CD4-positive, CD25-positive, alpha-beta regulatory T cell (primary cell): ENCODE measurements at regions not wholly inside any gene's neighbourhood (a gene's known extent, or its start where the extent isn't known, plus 50 kb on each side); places are given as distances from the start of the nearest gene placed in this dataset.

Experiments
- ATAC-seq, 2 donors: fragments of 150-1000 bp; cut with Tn5 transposase; one replicate each; pipeline ENCODE4 v1.10.0; 2021; ENCODE audit warnings: low read depth in 2 of 2, moderate number of reproducible peaks in 2 of 2, moderate library complexity in 1 of 2
- DNase-seq, 3 donors: peaks; one replicate each; pipeline versions ENCODE4 v3.0.0 to v3.0.0-alpha.2; 2012 to 2022; ENCODE audit warnings: mixed read lengths in 1 of 3
- H3K27ac ChIP-seq: one replicate; pipeline ENCODE4 v1.7.0; 2013; ENCODE audit warnings: mild to moderate bottlenecking, low read length; ENCODE audit not compliant: insufficient read depth, poor library complexity, severe bottlenecking
- H3K27me3 ChIP-seq: one replicate; pipeline ENCODE4 v1.7.0; 2013; ENCODE audit warnings: low read length; ENCODE audit not compliant: control insufficient read depth, insufficient read depth
- H3K36me3 ChIP-seq: one replicate; pipeline ENCODE4 v1.7.0; 2013; ENCODE audit warnings: mild to moderate bottlenecking, low read length, moderate library complexity; ENCODE audit not compliant: control insufficient read depth, insufficient read depth
- H3K4me1 ChIP-seq: 2 replicates; pipeline ENCODE4 v1.7.0; 2013; ENCODE audit warnings: mild to moderate bottlenecking, low read length; ENCODE audit not compliant: insufficient read depth, control insufficient read depth, poor library complexity, severe bottlenecking
- H3K4me3 ChIP-seq: one replicate; pipeline ENCODE4 v1.7.0; 2013; ENCODE audit warnings: low read depth, mild to moderate bottlenecking, low read length, moderate library complexity
- H3K9me3 ChIP-seq, 2 experiments: 1 replicate in 1 of 2; 2 replicates in 1 of 2; pipeline ENCODE4 v1.7.0; 2013; ENCODE audit warnings: low read length in 2 of 2, mild to moderate bottlenecking in 1 of 2, moderate library complexity in 1 of 2; ENCODE audit not compliant: control insufficient read depth in 2 of 2
- H3K27ac Mint-ChIP-seq, 3 donors: one replicate each; pipeline ENCODE4 v1.8.0; 2020 to 2022; ENCODE audit warnings: mild to moderate bottlenecking in 3 of 3, mixed read lengths in 3 of 3, moderate library complexity in 2 of 3
- H3K27me3 Mint-ChIP-seq: one replicate; pipeline ENCODE4 v1.8.0; 2022; ENCODE audit warnings: mild to moderate bottlenecking, mixed read lengths
- H3K36me3 Mint-ChIP-seq: one replicate; pipeline ENCODE4 v1.8.0; 2020; ENCODE audit warnings: mixed read lengths
- H3K4me1 Mint-ChIP-seq, 4 donors: one replicate each; pipeline ENCODE4 v1.8.0; 2020 to 2022; ENCODE audit warnings: mixed read lengths in 4 of 4, mild to moderate bottlenecking in 1 of 4
- H3K4me3 Mint-ChIP-seq, 4 donors: one replicate each; pipeline ENCODE4 v1.8.0; 2020 to 2022; ENCODE audit warnings: mild to moderate bottlenecking in 4 of 4, mixed read lengths in 4 of 4, moderate library complexity in 3 of 4
- H3K9me3 Mint-ChIP-seq, 7 donors: one replicate each; pipeline ENCODE4 v1.8.0; 2020 to 2022; ENCODE audit warnings: mixed read lengths in 7 of 7, mild to moderate bottlenecking in 3 of 7, moderate library complexity in 2 of 7

DNA sequence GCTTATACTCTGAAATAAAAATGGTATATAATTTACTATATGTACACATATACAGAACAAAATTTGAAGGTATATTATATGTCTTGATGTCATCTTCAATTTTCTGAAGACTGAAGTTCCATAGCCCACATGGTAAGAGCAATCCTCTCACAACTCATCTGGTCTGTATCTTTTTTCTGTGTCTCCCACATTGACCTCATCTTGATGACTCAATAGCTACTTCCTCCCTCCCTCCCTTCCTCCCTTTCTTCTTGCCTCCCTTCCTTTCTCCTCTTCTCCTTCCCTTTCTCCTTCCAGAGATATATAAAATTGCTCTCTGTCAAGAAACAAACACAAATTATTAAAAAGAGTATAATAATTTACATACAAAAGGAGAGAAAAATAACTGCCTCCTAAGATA lies 268.5 kb downstream of the SQOR start:
- Mint-ChIP-seq H3K27ac (no peak overlapping the region), H3K4me3 (no peak overlapping the region), H3K36me3 (no peaks in the 10 kb centered on the region), H3K9me3 (peaks cover 0 to 8% (median 3%) of the 10 kb centered on the region in 7 donors), H3K4me1 (no peaks in the 10 kb centered on the region), H3K27me3 (peaks cover 4% of the 10 kb centered on the region)
- H3K4me1 ChIP-seq: no peaks in the 10 kb centered on the region
- H3K27me3 ChIP-seq: no peaks in the 10 kb centered on the region
- H3K9me3 ChIP-seq: no peaks in the 10 kb centered on the region
- H3K4me3 ChIP-seq: no peak overlapping the region
- DNase-seq (no peak), ATAC-seq (no peak)
- H3K36me3 ChIP-seq: no peaks in the 10 kb centered on the region
- no peak overlapping the region for H3K27ac ChIP-seq

DNA sequence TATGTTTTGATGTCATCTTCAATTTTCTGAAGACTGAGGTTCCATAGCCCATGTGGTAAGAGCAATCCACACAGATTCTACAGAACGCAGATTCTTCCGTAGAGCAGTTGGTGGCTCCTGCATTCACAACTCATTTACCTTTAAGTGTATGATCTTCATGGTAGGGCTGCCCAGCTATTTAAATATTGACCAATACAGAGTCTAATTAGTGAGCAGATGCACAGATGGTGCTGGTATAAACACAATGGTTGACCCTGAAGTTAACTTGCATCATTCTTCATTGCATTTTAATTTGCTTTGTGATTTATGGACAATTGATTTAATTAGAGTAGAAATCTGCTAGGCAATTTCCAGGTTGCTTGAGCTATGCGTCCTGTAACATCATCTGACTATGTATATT lies 269.2 kb downstream of the SQOR start:
- no peak for DNase-seq
- H3K4me3 Mint-ChIP-seq: no peak overlapping the region
- Histone ChIP-seq H3K9me3 (peaks cover 0 to 5% of the 10 kb centered on the region in 2 experiments), H3K4me1 (no peaks in the 10 kb centered on the region), H3K27me3 (no peaks in the 10 kb centered on the region), H3K36me3 (no peaks in the 10 kb centered on the region), H3K27ac (no peak overlapping the region), H3K4me3 (no peak overlapping the region)
- H3K27me3 Mint-ChIP-seq: peaks cover 4% of the 10 kb centered on the region
- H3K4me1 Mint-ChIP-seq: no peaks in the 10 kb centered on the region
- H3K9me3 Mint-ChIP-seq: peaks cover 0 to 5% (median 3%) of the 10 kb centered on the region in 7 donors
- H3K27ac Mint-ChIP-seq: no peak overlapping the region
- H3K36me3 Mint-ChIP-seq: no peaks in the 10 kb centered on the region
- ATAC-seq: no peak

DNA sequence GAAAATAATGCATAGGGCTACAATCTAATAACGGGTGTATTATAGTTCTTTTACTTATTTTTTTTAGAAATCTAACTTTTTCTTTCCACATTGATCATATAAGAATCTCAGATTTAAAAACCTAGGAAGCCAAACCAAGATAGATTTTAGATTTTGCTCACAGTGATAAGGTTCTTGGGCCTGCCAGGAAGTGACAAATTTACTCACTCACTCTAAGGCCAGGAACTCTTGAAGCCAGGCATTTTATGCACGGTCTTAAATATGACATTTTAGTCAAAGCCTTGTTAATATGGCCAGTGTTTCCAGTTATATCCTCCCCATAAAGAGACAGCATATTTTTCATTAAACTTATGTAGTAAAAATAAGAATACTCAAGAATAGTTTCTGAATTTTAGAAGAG lies 271.4 kb downstream of the SQOR start:
- Mint-ChIP-seq H3K27ac (no peak overlapping the region), H3K27me3 (no peaks in the 10 kb centered on the region), H3K36me3 (no peaks in the 10 kb centered on the region), H3K4me1 (no peaks in the 10 kb centered on the region), H3K9me3 (peaks cover 0 to 10% (median 4%) of the 10 kb centered on the region in 7 donors), H3K4me3 (no peak overlapping the region)
- peaks cover 0 to 7% of the 10 kb centered on the region in 2 experiments for H3K9me3 ChIP-seq
- H3K36me3 ChIP-seq: no peaks in the 10 kb centered on the region
- no peak overlapping the region for H3K4me3 ChIP-seq
- no peaks in the 10 kb centered on the region for H3K27me3 ChIP-seq
- H3K4me1 ChIP-seq: no peaks in the 10 kb centered on the region
- ATAC-seq: no peak
- no peak for DNase-seq
- no peak overlapping the region for H3K27ac ChIP-seq

DNA sequence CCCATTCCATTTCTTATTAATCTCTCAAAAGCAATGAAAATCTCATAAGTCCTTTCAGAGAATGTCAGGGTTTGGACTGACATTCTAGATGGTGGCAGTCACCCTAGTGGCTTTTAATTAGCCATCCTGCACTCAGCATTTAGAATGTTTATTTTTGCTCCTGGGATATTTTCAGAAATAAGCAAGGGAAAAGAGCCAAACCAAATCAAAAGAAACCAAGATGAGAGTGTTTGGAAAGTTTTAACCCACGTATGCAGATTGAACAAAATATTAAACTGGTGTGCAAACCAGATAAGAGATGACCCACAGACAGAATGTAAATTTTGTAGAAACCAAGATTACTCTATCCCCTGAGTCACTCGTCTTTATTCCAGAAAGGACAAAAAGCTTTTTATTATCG lies 275.8 kb downstream of the SQOR start:
- peaks cover 0 to 7% of the 10 kb centered on the region in 2 experiments for H3K9me3 ChIP-seq
- H3K4me3 ChIP-seq: no peak overlapping the region
- Mint-ChIP-seq H3K4me1 (no peaks in the 10 kb centered on the region), H3K4me3 (no peak overlapping the region), H3K27me3 (no peaks in the 10 kb centered on the region), H3K27ac (no peak overlapping the region), H3K9me3 (peaks cover 0 to 10% (median 3%) of the 10 kb centered on the region in 7 donors), H3K36me3 (no peaks in the 10 kb centered on the region)
- H3K4me1 ChIP-seq: no peaks in the 10 kb centered on the region
- no peaks in the 10 kb centered on the region for H3K27me3 ChIP-seq
- no peak for ATAC-seq
- no peaks in the 10 kb centered on the region for H3K36me3 ChIP-seq
- no peak for DNase-seq
- no peak overlapping the region for H3K27ac ChIP-seq

DNA sequence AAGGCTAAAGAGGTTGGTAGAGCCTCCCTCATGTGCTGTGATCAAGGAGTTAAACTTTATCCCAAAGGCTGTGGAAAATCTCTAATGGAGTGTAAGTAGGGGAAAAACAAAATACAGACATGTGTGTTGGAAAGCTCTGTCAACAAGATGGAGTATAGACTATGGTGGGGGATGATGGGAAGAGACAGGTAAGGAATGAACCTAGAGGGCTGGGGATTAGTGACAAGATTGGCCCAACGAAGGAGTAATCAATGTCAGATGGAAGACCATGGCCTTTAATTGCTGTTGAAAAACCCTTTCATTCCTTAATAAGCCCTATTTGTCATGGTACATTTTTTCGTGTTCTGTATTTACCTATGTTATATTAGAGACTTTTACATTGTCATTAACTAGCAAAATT lies 278.6 kb downstream of the SQOR start:
- Mint-ChIP-seq H3K36me3 (no peaks in the 10 kb centered on the region), H3K4me1 (no peaks in the 10 kb centered on the region), H3K27me3 (no peaks in the 10 kb centered on the region), H3K27ac (no peak overlapping the region), H3K9me3 (peaks cover 0 to 6% (median 1%) of the 10 kb centered on the region in 7 donors), H3K4me3 (no peak overlapping the region)
- H3K36me3 ChIP-seq: no peaks in the 10 kb centered on the region
- no peak overlapping the region for H3K4me3 ChIP-seq
- no peak for DNase-seq
- H3K4me1 ChIP-seq: no peaks in the 10 kb centered on the region
- no peak overlapping the region for H3K27ac ChIP-seq
- no peaks in the 10 kb centered on the region for H3K27me3 ChIP-seq
- peaks cover 0 to 7% of the 10 kb centered on the region in 2 experiments for H3K9me3 ChIP-seq
- ATAC-seq: no peak

DNA sequence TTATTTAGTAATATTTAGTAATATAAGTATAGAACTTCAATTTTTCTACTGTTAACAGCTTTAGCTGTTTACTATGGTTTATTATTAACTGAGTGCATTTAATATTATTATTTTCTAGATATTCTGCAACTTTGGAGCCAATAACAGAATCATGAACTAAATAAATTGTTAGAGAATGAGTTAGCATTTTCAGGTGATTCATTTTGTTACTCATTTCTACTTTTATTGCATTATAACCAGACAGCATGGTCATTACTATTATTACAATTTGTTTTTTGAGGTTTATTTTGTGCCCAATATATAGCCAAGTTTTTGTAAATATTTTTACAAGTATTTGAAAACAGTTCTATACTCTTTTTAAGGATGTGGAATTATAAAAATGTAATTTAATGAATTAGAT lies 279.6 kb downstream of the SQOR start:
- H3K4me1 ChIP-seq: no peaks in the 10 kb centered on the region
- Mint-ChIP-seq H3K9me3 (peaks cover 0 to 6% (median 0%) of the 10 kb centered on the region in 7 donors), H3K36me3 (no peaks in the 10 kb centered on the region), H3K4me3 (no peak overlapping the region), H3K4me1 (no peaks in the 10 kb centered on the region), H3K27me3 (no peaks in the 10 kb centered on the region), H3K27ac (no peak overlapping the region)
- H3K9me3 ChIP-seq: no peaks in the 10 kb centered on the region
- no peak overlapping the region for H3K4me3 ChIP-seq
- no peak for DNase-seq
- no peaks in the 10 kb centered on the region for H3K36me3 ChIP-seq
- no peaks in the 10 kb centered on the region for H3K27me3 ChIP-seq
- ATAC-seq: no peak
- H3K27ac ChIP-seq: no peak overlapping the region

DNA sequence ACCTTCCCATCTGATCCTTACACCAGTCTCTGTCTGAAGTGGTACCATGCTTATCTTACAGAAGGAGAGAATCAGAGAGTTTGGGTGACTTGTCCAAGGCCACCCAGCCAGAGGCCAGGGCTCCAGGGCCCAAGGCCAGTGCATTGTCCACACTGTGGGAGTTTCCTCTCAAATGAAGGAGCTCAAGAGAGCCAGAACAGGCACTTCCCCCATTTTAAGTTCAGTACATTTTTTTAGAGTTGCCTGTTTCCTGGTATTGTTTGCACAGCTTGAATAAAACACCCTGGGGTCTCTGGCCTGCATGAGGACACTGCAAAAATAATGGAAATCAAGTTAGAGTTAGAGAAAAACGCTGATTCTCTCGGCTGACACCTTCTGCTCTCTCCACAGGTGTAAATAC lies 284.0 kb downstream of the SQOR start:
- Mint-ChIP-seq H3K9me3 (peaks cover 0 to 2% (median 0%) of the 10 kb centered on the region in 7 donors), H3K4me3 (no peak overlapping the region), H3K27ac (no peak overlapping the region), H3K36me3 (no peaks in the 10 kb centered on the region), H3K27me3 (no peaks in the 10 kb centered on the region), H3K4me1 (no peaks in the 10 kb centered on the region)
- Histone ChIP-seq H3K9me3 (no peaks in the 10 kb centered on the region), H3K4me1 (no peaks in the 10 kb centered on the region), H3K27ac (no peak overlapping the region), H3K4me3 (no peak overlapping the region), H3K27me3 (no peaks in the 10 kb centered on the region), H3K36me3 (no peaks in the 10 kb centered on the region)
- no peak for ATAC-seq
- no peak for DNase-seq

DNA sequence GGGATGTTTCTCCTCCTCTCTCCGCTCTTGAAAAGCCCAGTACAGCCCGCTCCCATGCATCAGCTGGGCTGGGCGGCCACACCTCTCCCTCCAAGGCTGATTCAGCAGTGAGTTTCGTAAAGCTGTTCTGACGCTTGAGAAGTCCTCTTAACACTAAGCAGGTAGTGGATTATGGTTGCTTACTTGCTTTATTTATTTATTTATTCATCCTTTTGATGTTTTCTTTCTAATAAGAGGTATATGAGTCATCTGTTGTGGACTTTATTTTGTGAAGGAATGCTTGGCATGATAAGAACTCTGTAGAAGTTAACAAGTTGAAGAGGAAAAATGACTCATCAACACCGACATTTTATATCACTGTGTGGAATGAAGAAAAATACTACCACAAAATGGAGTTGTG lies 285.0 kb downstream of the SQOR start:
- Histone ChIP-seq H3K4me3 (no peak overlapping the region), H3K27me3 (no peaks in the 10 kb centered on the region), H3K27ac (no peak overlapping the region), H3K4me1 (no peaks in the 10 kb centered on the region), H3K36me3 (no peaks in the 10 kb centered on the region), H3K9me3 (no peaks in the 10 kb centered on the region)
- H3K9me3 Mint-ChIP-seq: peaks cover 0 to 4% (median 0%) of the 10 kb centered on the region in 7 donors
- no peak for DNase-seq
- ATAC-seq: no peak
- no peak overlapping the region for H3K27ac Mint-ChIP-seq
- H3K36me3 Mint-ChIP-seq: no peaks in the 10 kb centered on the region
- no peaks in the 10 kb centered on the region for H3K4me1 Mint-ChIP-seq
- no peaks in the 10 kb centered on the region for H3K27me3 Mint-ChIP-seq
- H3K4me3 Mint-ChIP-seq: no peak overlapping the region
